Testis (tissue), 2 donors: ENCODE measurements at regions not wholly inside any gene's neighbourhood (a gene's known extent, or its start where the extent isn't known, plus 50 kb on each side); places are given as distances from the start of the nearest gene placed in this dataset.

Experiments used
- CTCF ChIP-seq, 3 experiments: fragments of 450-650 bp in 2 of 3; fragments of 200-600 bp in 1 of 3; sonication (generic) in 1 of 3; IDR thresholded peaks; one replicate each; pipeline ENCODE4 v1.5.1; 2016 to 2019; ENCODE audit warnings: antibody characterized with exemption in 3 of 3, mild to moderate bottlenecking in 2 of 3, moderate library complexity in 1 of 3
- POLR2A ChIP-seq: fragments of 450-650 bp; IDR thresholded peaks from one replicate; pipeline ENCODE4 v1.6.1; 2017; ENCODE audit warnings: antibody characterized with exemption, mild to moderate bottlenecking, moderate library complexity

DNA sequence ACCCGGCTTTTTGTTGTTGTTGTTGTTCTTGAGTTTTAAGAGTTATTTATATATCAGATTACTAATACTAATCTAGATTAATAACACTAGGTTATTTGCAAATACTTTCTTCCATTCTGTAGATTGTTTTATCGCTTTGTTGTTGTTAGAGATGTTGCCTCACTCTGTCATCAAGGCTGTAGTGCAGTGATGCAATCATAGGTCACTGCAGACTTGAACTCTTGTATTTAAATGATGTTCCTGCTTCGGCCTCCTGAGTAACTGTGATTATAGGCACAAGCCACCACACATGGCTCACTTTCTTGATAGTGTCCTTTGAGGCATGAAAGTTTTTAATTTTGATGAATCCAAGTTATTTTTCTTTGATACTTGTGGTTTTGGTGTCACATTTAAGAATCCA, 129.0 kb downstream of the VSIG4 start:
- TF ChIP-seq CTCF (IDR thresholded peaks at IDR 0.05), result no peak
- TF ChIP-seq POLR2A, result no peak
